ENCODE measurements at regions not wholly inside any gene's neighbourhood (a gene's known extent, or its start where the extent isn't known, plus 50 kb on each side); places are given as distances from the start of the nearest gene placed in this dataset.
"Not testable (repeated sequence)": the region's sequence is repeated elsewhere in the genome, so short reads cannot be mapped to it uniquely, and the experiment has no call there.

- not testable (repeated sequence) for TF ChIP-seq CTCF (IDR thresholded peaks at IDR 0.05; ENCODE audit: borderline replicate concordance, extremely low read depth, low read length, poor library complexity, severe bottlenecking); EZH2 (IDR thresholded peaks at IDR 0.05; ENCODE audit: borderline replicate concordance, low read depth, low read length, severe bottlenecking)
Measured at GRCh38 chr2:158866082-158866481, 71.0 kb downstream of the DAPL1 start.
